WTC11 (cell line): ENCODE measurements at regions not wholly inside any gene's neighbourhood (a gene's known extent, or its start where the extent isn't known, plus 50 kb on each side); places are given as distances from the start of the nearest gene placed in this dataset.

Source experiments
- TF ChIP-seq, protein P1 (sequence below): fragments of 200-600 bp; IDR thresholded peaks from 2 replicates; pipeline ENCODE4 v1.8.0; 2022; ENCODE audit warnings: antibody characterized with exemption
- TF ChIP-seq, protein P2 (sequence below): fragments of 250-450 bp; sonication (Bioruptor Pico); IDR thresholded peaks from 2 replicates; pipeline ENCODE4 v1.8.0; 2021; ENCODE audit warnings: mild to moderate bottlenecking
- TF ChIP-seq, protein P3 (sequence below): sonication (generic); formaldehyde crosslinking; IDR thresholded peaks from 2 replicates; pipeline ENCODE4 v1.8.1; 2023; ENCODE audit warnings: mild to moderate bottlenecking, missing genetic modification reagents
- TF ChIP-seq, protein P4 (sequence below): sonication (generic); formaldehyde crosslinking; IDR thresholded peaks from 2 replicates; pipeline ENCODE4 v1.8.1; 2022; ENCODE audit warnings: low read depth, mild to moderate bottlenecking, moderate library complexity, missing genetic modification reagents, borderline replicate concordance

DNA sequence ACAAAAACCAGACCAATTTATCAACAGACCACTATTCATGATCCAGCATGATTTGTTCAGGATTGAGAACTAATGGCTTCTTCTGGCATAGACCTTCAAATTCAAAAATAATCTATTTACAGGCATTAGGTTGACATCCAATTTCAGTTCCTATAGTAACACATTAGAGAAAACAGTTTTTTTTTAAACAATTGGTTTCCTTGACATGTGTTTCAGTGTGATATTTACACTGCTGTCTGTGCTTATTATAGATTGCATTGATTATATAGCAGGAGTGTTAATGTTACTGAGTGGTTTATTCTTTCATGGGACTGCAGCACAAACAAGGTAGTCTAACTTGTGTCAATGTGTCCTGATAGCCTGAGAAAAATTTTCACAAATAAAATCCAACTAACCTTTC lies 579.3 kb downstream of the PLOD2 start:
- TF ChIP-seq, protein P1, sequence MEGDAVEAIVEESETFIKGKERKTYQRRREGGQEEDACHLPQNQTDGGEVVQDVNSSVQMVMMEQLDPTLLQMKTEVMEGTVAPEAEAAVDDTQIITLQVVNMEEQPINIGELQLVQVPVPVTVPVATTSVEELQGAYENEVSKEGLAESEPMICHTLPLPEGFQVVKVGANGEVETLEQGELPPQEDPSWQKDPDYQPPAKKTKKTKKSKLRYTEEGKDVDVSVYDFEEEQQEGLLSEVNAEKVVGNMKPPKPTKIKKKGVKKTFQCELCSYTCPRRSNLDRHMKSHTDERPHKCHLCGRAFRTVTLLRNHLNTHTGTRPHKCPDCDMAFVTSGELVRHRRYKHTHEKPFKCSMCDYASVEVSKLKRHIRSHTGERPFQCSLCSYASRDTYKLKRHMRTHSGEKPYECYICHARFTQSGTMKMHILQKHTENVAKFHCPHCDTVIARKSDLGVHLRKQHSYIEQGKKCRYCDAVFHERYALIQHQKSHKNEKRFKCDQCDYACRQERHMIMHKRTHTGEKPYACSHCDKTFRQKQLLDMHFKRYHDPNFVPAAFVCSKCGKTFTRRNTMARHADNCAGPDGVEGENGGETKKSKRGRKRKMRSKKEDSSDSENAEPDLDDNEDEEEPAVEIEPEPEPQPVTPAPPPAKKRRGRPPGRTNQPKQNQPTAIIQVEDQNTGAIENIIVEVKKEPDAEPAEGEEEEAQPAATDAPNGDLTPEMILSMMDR: no peak
- TF ChIP-seq, protein P2, sequence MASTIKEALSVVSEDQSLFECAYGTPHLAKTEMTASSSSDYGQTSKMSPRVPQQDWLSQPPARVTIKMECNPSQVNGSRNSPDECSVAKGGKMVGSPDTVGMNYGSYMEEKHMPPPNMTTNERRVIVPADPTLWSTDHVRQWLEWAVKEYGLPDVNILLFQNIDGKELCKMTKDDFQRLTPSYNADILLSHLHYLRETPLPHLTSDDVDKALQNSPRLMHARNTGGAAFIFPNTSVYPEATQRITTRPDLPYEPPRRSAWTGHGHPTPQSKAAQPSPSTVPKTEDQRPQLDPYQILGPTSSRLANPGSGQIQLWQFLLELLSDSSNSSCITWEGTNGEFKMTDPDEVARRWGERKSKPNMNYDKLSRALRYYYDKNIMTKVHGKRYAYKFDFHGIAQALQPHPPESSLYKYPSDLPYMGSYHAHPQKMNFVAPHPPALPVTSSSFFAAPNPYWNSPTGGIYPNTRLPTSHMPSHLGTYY (CRISPR knock-in tag): no peak
- TF ChIP-seq, protein P3, sequence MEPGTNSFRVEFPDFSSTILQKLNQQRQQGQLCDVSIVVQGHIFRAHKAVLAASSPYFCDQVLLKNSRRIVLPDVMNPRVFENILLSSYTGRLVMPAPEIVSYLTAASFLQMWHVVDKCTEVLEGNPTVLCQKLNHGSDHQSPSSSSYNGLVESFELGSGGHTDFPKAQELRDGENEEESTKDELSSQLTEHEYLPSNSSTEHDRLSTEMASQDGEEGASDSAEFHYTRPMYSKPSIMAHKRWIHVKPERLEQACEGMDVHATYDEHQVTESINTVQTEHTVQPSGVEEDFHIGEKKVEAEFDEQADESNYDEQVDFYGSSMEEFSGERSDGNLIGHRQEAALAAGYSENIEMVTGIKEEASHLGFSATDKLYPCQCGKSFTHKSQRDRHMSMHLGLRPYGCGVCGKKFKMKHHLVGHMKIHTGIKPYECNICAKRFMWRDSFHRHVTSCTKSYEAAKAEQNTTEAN: no peak
- TF ChIP-seq, protein P4, sequence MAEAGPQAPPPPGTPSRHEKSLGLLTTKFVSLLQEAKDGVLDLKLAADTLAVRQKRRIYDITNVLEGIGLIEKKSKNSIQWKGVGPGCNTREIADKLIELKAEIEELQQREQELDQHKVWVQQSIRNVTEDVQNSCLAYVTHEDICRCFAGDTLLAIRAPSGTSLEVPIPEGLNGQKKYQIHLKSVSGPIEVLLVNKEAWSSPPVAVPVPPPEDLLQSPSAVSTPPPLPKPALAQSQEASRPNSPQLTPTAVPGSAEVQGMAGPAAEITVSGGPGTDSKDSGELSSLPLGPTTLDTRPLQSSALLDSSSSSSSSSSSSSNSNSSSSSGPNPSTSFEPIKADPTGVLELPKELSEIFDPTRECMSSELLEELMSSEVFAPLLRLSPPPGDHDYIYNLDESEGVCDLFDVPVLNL: no peak
